ENCODE measurements at regions not wholly inside any gene's neighbourhood (a gene's known extent, or its start where the extent isn't known, plus 50 kb on each side); places are given as distances from the start of the nearest gene placed in this dataset.

- H3K36me3 Mint-ChIP-seq (ENCODE audit: low read depth) = peaks cover 1% of the 10 kb centered on the region
- H3K9me3 Mint-ChIP-seq (ENCODE audit: low read depth) = no peaks in the 10 kb centered on the region
- H3K4me3 Mint-ChIP-seq (ENCODE audit: unreplicated experiment) = peak overlapping the region; percentile 45
- TF ChIP-seq CTCF (IDR thresholded peaks at IDR 0.05) = no peak
- H3K27me3 Mint-ChIP-seq (ENCODE audit: low read depth) = no peaks in the 10 kb centered on the region
- no peak for DNase-seq (ENCODE audit: low spot score)
- peak overlapping the region; percentile 95 for H3K27ac Mint-ChIP-seq (ENCODE audit: unreplicated experiment)
- H3K4me1 Mint-ChIP-seq (ENCODE audit: low read depth) = peaks cover 54% of the 10 kb centered on the region
These were observed 139.5 kb downstream of the C16orf95 start for GRCh38 chr16:87177673-87178072.

GRCh38 chr16:87178177-87178863 lies 138.9 kb downstream of the C16orf95 start:
- no peak for DNase-seq (ENCODE audit: low spot score)
- peak; percentile 20 for TF ChIP-seq CTCF (IDR thresholded peaks at IDR 0.05)
- Mint-ChIP-seq H3K4me3 (ENCODE audit: unreplicated experiment) (peak overlapping the region; percentile 47), H3K27ac (ENCODE audit: unreplicated experiment) (peak overlapping the region; percentile 95), H3K27me3 (ENCODE audit: low read depth) (no peaks in the 10 kb centered on the region), H3K4me1 (ENCODE audit: low read depth) (peaks cover 56% of the 10 kb centered on the region), H3K9me3 (ENCODE audit: low read depth) (no peaks in the 10 kb centered on the region), H3K36me3 (ENCODE audit: low read depth) (no peaks in the 10 kb centered on the region)

- no peak for DNase-seq (ENCODE audit: low spot score)
- peak overlapping the region; percentile 95 for H3K27ac Mint-ChIP-seq (ENCODE audit: unreplicated experiment)
- H3K36me3 Mint-ChIP-seq (ENCODE audit: low read depth) = no peaks in the 10 kb centered on the region
- no peak for TF ChIP-seq CTCF (IDR thresholded peaks at IDR 0.05)
- H3K4me3 Mint-ChIP-seq (ENCODE audit: unreplicated experiment) = no peak overlapping the region
- H3K4me1 Mint-ChIP-seq (ENCODE audit: low read depth) = peaks cover 50% of the 10 kb centered on the region
- H3K9me3 Mint-ChIP-seq (ENCODE audit: low read depth) = no peaks in the 10 kb centered on the region
- no peaks in the 10 kb centered on the region for H3K27me3 Mint-ChIP-seq (ENCODE audit: low read depth)
These were observed 138.2 kb downstream of the C16orf95 start for GRCh38 chr16:87178977-87179376.

- Mint-ChIP-seq H3K36me3 (ENCODE audit: low read depth) (no peaks in the 10 kb centered on the region), H3K27me3 (ENCODE audit: low read depth) (no peaks in the 10 kb centered on the region), H3K4me3 (ENCODE audit: unreplicated experiment) (no peak overlapping the region), H3K9me3 (ENCODE audit: low read depth) (no peaks in the 10 kb centered on the region), H3K4me1 (ENCODE audit: low read depth) (peaks cover 48% of the 10 kb centered on the region), H3K27ac (ENCODE audit: unreplicated experiment) (peak overlapping the region; percentile 74)
- no peak for TF ChIP-seq CTCF (IDR thresholded peaks at IDR 0.05)
- DNase-seq (ENCODE audit: low spot score) = peak; percentile 39
These were observed 137.1 kb downstream of the C16orf95 start for GRCh38 chr16:87180069-87180468.

GRCh38 chr16:87182759-87183158 lies 134.4 kb downstream of the C16orf95 start:
- Mint-ChIP-seq H3K4me1 (ENCODE audit: low read depth) (peaks cover 58% of the 10 kb centered on the region), H3K27me3 (ENCODE audit: low read depth) (no peaks in the 10 kb centered on the region), H3K9me3 (ENCODE audit: low read depth) (no peaks in the 10 kb centered on the region), H3K27ac (ENCODE audit: unreplicated experiment) (no peak overlapping the region), H3K36me3 (ENCODE audit: low read depth) (no peaks in the 10 kb centered on the region), H3K4me3 (ENCODE audit: unreplicated experiment) (no peak overlapping the region)
- DNase-seq (ENCODE audit: low spot score) = no peak
- TF ChIP-seq CTCF (IDR thresholded peaks at IDR 0.05) = no peak
